Right renal cortex interstitium (tissue), 3 donors: ENCODE measurements at regions not wholly inside any gene's neighbourhood (a gene's known extent, or its start where the extent isn't known, plus 50 kb on each side); places are given as distances from the start of the nearest gene placed in this dataset.
"Not testable (repeated sequence)": the region's sequence is repeated elsewhere in the genome, so short reads cannot be mapped to it uniquely, and the experiment has no call there.

ENCODE experiments used
- DNase-seq, 3 donors: peaks; one replicate each; pipeline ENCODE4 v3.0.0-alpha.2; 2013; ENCODE audit warnings: low read depth in 3 of 3, low spot score in 2 of 3

- no peak for DNase-seq
Measured at GRCh38 chr22:48429446-48430020, 1398.1 kb downstream of the BRD1 start.

DNA sequence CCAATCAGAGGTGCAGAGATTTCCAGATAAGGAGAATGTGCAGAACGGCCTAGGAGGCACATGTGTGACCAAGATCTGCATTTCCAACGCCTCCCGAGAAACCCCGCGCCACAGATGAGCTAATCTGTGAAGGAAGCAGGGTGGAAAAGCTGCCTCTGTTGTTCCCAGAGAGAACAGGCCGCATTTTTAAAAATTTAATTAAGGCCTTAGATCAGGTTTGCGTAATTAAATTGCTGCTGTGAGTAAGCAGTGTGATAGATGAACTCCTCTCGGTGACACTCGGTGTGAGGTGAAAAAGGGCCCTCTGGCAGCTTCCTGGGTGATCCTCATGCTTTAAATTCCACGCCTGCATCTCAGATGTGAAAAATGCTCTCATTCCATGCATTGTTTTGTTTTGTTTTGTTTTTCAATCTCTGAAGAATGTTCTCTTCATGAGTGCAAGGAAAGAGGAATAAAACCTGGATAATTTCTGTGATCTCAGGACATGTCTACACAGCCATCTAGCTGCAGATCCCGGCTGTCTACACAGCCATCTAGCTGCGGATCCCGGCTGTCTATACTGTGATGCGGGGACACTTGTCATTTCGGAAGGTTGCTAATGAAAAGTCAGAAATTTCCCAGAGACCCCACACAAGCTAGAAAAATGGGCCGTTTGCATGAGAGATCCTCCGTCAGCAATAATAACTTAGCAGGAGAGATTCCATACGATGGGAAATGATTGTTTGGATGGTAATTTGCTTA is 1398.9 kb downstream of the BRD1 start:
- no peak for DNase-seq

DNA sequence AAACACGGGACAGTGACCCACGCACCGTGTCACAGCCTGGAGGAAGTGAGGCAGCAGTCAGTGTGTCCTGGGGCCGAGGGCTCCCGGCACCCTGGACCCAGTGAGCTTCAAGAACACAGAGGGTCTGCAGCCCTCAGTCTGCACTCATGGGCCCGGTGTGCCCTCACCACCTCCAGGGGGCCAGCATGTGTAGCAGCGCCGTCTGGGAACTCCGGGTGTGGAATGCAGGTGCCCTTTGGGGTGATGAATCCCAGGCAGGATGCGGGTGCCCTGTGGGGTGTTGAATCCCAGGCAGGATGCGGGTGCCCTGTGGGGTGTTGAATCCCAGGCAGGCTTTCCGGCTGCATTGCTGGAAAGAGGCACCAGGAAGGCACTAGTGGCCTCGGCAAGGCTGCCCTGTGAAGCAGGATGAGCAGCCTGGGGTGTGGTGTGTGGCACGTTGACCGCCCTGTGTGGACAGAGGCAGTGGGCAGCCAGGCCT is 1399.9 kb downstream of the BRD1 start:
- no peak for DNase-seq

- no peak for DNase-seq
Measured at GRCh38 chr22:48426466-48427380, 1401.0 kb downstream of the BRD1 start.

DNA sequence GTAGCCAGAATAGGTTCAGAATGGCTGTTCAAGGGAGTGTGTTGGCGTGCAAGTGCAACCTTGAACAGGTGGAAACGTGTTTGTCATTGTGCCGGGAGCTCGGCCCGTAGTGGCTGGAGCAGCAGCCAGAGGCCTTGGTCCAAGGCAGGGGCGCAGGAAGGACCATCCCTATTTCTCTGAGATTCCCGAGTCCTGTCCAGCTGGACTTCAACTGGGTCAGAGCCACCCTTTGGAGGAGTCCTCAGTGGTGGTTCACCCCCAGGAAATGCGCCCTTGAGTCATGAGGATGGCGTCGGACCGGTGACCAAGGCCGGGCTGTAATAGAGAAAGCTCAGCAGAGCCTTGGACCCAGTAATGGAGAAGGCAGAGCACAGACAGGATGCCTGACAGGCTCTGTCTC is 1402.0 kb downstream of the BRD1 start:
- no peak for DNase-seq

DNA sequence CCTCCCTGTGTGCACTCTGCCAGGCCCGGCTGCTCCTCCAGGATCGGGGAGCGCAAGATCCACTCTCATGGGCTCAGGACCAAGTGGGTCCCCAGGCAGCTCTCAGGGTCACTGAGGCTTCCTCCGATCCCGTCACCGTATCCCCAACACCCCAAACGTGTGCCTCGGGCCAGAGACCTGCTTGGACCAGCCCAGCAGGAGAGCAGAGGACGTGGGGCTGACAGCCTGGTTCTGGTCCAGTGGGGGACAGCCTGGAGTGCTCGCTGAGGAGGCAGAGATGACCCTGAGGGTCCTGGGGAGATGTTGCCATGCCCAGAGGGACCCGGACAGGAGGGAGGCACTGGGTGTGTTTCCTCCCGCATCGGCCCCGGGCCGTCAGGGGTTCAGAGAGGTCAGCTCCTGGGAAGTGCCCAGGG is 1402.6 kb downstream of the BRD1 start:
- DNase-seq = no peak

GRCh38 chr22:48424661-48425060 is 1403.0 kb downstream of the BRD1 start:
- DNase-seq = no peak

GRCh38 chr22:48424201-48424627 is 1403.5 kb downstream of the BRD1 start:
- no peak for DNase-seq

GRCh38 chr22:48423481-48423911 is 1404.2 kb downstream of the BRD1 start:
- no peak for DNase-seq

- DNase-seq = no peak
Measured at GRCh38 chr22:48422900-48423480, 1404.7 kb downstream of the BRD1 start.

DNA sequence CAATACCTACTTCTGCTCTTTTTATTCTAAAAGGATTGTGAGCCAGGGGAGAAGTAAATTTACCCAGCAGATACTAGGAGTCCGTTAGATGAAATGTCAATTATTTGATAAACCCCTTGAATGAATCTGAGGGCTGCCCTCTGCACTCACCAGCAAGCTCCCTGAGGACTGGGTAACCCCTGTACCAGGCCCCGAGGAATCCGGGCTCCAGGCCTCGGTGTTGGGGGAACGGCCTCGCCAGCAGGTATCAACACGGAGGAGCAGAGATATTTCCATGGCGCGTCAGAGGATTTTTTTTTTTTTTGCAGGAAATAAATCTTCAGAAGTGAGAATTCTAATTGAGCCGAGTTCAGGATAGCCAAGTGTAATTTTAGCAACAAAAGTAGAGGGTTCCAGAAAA is 1408.8 kb downstream of the BRD1 start:
- DNase-seq = no peak

DNA sequence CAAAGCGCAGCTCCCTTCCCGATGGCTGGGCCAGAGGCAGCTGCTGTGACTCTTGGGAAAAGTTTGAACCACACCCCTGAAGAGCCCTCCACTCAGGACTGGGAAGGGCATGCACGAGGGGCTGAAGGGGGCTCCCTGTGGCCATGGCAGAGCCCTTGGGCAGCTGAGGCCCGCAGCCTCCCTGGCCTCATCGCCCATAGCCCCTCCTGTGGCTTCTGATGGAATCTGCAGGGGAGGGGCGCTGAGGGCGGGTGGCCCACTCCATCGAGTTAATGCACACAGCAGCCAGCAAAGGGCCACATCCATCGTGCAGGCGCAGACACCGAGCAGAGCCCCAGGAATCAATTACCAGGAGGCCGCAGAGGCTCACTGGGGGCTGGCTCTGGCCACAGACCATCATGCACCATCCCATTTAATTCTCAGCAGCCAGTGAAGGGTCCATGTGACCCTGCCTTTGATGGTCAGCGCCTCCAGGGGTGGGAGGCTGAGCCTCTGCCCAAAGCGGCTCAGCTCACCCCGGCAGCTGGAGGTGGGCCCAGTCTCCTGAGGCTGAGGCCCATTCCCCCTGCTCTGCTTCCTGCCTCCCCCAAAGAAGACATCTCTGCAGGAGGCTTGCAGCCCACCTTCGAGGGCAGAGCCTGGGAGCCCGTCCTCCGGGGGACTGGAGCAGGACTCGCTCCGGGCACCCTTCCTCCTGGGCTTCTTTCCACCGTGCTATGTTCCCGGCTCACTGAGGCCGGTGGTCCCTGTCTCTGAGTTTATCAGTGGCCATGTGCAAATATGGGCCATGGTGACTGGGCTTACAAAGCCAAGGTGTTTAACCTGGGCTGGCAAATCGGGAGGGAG is 1410.2 kb downstream of the BRD1 start:
- DNase-seq = no peak

- no peak for DNase-seq
Measured at GRCh38 chr22:48416396-48417224, 1411.1 kb downstream of the BRD1 start.

- no peak for DNase-seq
Measured at GRCh38 chr22:48415520-48415919, 1412.2 kb downstream of the BRD1 start.

GRCh38 chr22:48414651-48415050 is 1413.0 kb downstream of the BRD1 start:
- no peak for DNase-seq

GRCh38 chr22:48412931-48413330 is 1414.7 kb downstream of the BRD1 start:
- not testable (repeated sequence) for DNase-seq

- no peak for DNase-seq
Measured at GRCh38 chr22:48410536-48410935, 1417.1 kb downstream of the BRD1 start.

DNA sequence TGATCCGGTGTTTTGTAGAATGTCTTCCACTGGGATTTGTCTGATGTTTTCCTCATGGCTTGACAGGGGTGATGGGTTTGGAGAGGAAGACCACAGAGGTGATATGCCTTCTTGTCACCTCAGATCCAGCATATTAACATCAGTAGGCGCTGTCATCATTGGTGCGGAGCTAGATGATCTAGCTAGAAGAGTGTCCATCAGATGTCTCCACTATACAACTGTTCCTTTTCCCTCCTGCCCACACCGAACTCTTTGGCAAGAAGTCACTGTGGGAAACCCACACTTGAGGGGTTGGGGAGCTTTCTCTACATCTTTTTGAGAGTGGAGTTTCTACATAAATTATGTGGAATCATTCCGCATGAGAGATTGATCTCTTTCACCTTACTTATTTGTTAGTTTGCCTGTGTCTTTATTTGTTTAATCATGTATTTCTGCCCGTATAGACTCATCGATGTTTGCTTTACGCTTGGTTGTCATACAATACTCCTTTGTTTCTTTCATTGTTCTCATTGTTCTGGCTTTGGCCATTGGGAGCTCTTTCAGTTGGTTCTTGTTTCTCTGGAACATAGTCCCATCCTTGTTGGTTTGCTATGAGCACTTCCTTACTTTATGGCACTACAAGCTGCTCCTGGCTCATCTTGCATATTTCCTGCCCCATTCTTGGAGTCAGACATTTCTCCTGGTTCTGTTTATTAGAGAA is 1420.3 kb downstream of the BRD1 start:
- DNase-seq = no peak

DNA sequence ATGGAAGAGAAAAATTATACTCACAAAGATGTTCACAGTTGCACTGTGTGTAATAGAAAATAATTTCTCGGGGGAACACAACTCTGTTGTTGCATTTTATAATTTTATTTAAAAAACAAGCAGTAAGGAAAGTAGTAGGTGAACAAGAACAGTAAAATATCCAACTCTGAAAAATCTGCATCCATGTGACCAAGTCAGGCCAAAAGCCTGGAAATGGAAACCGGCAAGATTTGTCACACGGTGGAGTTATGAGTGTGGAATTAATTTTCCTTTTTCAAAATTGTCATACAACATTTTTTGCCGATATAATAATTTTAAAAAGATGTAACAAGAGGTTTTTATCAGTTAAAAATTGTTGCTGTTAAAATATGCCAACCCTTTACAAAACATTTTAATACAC is 1421.5 kb downstream of the BRD1 start:
- DNase-seq = no peak
